HG03139 (cell line): ENCODE measurements at regions not wholly inside any gene's neighbourhood (a gene's known extent, or its start where the extent isn't known, plus 50 kb on each side); places are given as distances from the start of the nearest gene placed in this dataset.
"Not testable (repeated sequence)": the region's sequence is repeated elsewhere in the genome, so short reads cannot be mapped to it uniquely, and the experiment has no call there.

Experiments
- ATAC-seq: cut with Tn5 transposase; IDR thresholded peaks from one replicate; pipeline ENCODE4 v1.9.1; 2021; ENCODE audit not compliant: unreplicated experiment

DNA sequence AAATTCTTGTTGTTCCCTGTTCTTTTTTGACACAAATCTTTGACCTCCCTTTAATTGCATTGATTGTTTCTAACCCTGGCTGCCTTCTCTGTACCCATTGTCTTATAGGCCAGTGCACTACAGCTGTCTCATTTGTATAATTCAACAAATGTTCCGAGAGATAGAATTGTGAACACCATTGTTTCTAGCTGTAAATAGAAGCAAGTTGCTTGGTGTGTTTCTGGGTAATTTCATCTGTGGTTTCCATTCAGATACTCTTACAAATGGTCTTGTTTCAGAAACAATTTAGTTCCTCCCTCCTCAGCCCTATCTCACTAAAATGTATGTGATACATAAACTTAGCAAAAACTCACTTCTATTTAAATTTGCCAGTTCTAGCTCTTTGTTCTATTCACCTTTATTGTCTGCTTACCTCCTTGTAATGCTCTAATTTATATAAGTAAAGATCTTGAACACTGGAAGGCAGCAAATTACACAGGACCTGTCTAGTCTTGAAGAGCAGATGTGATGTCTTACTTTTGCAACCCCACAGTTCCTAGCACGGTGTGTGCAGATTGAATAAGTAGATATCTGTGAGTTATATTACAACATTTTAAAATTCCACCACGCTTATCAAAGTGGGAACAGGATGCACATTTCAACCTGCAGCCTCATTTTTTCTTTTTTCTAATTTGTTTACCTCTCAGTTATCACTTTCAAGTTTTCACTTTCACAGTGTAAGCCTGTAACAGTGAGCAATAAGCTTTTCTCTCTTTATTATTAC lies 515.6 kb upstream of the ZP4 start:
- no peak for ATAC-seq

DNA sequence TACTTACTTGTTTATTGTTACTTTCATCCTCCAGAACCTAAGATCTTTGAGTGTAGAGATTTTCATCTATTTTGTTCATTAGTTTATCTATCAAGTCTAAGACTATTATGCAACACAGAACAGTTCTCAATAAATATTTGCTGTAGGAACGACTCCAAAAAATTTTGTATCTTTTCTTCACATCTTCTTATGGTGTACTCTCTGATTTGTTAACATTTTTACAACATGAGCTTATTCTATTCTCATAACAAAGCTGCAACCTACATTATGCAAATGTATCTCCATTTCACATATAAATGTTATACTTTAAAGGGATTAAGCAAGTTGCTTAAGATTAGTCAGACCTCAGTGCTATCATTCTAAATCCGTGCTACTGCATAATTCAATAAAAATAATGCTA lies 514.2 kb upstream of the ZP4 start:
- ATAC-seq: no peak

DNA sequence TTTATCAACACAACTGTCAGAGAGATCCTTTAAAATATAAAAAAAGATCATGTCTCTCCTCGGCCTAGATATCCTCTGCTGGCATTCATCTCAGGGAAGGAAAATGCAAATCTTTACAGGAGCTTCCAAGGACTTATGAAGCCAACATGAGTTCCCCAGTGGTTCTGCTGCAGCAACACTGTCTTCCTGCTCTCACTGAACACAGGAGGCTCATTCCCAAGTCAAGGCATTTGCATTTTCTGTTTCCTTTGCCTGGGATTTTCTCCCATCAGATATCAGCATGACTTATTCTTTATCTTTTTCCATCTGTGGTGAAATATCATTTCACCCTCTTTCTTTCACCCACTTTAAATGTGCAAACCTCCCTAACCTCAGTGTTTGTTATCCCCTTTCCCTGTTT lies 513.8 kb upstream of the ZP4 start:
- ATAC-seq: no peak

DNA sequence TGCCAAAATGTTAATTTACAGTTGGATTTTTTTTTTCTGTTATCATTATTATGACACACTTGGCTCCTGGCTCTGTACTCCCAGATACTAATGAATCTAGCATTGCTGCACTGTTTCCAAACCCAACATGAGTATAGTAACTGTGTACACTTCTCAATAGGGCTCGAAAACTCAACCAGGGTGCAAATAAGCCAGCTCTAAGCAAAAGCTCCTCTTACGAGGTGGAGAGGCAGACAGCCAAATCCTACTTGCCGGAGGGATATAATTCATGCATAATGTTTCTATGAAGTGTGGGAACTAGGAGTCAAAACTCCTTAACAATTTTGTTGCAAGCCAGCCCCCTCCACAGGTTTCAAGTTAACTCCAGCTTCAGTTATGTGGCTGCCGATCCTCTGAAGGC lies 510.4 kb upstream of the ZP4 start:
- ATAC-seq: no peak

DNA sequence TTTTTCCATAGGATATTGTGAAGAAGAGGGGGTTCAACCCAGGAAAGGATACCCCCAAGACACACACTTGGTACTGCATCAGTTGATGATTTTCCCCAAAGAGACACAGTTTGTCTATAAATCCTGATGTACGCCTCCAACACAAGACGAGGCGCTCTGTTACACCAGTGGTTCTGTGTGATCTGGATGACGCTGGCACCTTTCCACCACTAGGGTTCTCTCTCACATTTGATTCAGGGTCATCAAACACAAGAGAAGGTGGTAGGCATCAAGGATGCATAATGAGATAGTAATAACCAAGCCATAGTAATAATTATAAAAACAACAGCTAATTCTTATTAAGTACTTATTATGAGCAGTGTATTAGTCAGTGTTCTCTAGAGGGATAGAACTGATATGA lies 508.8 kb upstream of the ZP4 start:
- ATAC-seq: no peak

DNA sequence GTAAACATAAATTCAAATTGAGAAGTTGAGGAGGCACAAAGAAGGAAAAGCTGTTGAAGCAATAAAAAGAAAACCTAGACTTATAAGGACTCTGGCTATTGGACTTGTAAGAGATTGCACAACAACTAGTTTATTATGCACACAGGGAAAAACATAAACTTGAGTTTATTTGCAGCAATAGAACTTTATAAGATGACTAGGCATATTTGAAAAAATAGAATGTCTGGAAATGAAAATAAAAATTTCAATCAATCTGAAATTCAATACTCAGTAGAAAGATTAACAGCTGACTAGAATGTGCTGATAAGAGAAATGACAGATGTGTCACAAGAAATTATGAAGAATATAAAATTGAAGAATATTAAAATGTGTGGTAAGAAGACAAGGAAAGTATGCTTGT lies 505.4 kb upstream of the ZP4 start:
- ATAC-seq: no peak

DNA sequence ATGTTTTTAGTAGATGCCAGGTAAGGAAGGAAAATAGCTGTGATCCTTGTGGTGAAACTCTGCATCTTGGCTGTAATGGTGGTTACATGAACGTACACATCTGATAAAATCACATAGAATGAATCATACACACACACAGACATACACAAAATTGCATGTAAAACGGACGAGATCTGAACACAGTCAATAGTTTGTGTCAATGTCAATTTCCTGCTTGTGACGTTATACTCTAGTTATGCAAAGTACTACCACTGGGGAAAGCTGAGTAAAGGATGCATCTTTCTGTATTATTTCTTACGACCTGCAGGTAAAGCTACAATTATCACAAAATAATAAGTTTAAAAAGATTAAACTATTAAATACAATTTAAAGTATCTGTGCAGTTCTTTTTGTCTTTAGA lies 493.7 kb upstream of the ZP4 start:
- no peak for ATAC-seq

DNA sequence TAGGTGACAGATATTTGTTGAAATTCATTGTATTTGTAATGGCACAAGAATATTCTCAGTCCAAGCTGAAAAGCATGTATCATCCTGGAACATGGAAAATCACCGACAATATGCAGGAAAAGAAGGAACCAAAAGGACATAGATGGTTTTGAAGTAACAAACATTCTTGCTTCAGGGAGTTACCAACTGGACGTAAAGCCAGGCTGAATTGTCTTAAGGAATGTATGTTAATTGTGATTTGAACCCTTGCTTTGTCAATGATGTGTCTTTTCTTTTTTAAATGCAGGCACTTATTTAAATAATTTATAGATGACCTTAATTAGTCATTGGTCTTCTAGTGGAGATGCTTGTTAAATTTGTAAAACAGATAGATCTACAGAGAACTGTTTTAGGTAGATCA lies 489.4 kb upstream of the ZP4 start:
- no peak for ATAC-seq

DNA sequence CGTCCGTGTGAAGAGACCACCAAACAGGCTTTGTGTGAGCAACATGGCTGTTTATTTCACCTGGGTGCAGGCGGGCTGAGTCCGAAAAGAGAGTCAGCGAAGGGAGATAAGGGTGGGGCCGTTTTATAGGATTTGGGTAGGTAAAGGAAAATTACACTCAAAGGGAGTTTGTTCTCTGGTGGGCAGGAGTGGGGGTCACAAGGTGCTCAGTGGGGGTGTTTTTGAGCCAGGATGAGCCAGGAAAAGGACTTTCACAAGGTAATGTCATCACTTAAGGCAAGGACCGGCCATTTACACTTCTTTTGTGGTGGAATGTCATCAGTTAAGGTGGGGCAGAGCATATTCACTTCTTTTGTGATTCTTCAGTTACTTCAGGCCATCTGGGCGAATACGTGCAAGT lies 488.7 kb upstream of the ZP4 start:
- not testable (repeated sequence) for ATAC-seq

DNA sequence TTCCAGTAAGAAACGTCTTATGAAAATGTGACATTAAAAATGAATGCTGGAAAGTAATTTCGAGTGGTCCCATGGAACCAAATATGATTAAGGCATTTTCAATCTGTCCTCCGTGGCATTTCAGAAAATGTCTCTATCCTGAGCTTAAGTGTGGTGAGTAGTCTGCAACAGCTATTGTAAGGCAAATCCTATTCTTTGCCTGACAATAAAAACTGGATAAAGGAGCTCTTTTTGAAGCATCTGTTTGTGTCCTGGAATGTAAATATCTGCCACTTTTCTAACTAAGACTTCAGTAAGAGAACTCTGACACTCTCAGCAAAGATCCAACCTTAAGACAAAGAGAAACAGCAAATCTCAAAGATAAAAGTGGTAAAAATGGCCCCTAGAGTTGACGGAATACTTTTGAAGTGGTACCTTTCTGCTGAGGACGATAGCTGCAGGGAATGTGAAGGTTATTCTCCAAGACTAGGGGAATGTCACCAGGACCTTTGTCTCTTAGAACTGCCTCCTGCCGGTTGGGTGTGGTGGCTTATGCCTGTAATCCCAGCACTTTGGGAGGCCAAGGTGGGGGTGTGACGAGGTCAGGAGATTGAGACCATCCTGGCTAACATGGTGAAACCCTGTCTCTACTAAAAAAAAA lies 486.7 kb upstream of the ZP4 start:
- ATAC-seq: no peak

DNA sequence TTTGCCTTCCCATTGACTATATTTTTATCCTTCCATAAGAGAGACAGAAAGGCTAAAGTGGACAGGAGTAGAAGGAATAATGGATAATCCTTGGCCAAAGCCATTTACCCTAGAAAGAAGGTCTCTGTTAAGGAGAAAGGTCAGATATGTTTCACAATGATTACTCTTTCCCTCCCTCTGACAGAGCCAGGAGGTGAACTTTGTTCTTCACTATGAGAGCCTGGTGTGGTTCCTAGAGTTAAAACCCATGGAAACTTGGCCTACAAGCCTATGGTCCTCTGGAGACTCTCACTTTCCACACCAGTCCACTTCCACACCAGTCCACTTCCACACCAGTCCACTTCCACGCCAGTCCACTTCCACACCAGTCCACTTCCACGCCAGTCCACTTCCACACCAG lies 479.9 kb upstream of the ZP4 start:
- no peak for ATAC-seq

DNA sequence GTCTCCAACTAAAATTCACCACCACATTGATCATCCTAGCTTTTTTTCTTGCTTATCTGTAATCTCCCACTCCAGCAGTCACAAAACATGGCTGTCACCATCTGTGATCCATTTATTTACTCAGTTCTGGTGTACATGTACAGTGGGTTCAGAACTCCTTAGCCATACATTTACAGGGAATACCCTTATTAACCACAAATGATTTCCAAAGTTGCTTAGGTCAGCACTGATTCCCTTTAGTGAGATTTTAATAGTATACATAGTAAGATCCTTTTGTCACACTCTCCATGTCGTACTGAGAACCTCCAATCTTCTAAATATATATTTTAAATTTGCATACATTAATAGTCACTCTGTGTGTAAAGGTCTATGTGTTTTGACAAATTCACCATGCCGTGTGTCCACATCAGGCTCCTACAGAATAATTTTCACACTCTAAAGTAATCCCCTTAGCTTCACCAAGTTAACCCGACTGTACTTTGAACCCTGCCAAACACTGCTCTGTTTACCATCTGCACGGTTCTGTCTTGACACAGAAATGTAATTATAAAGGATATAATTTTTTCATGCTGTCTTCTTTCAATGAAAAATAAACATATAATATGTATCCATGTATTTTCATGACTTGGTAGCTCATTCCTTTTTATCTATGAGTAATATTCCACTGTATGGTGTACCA lies 473.6 kb upstream of the ZP4 start:
- ATAC-seq: no peak

DNA sequence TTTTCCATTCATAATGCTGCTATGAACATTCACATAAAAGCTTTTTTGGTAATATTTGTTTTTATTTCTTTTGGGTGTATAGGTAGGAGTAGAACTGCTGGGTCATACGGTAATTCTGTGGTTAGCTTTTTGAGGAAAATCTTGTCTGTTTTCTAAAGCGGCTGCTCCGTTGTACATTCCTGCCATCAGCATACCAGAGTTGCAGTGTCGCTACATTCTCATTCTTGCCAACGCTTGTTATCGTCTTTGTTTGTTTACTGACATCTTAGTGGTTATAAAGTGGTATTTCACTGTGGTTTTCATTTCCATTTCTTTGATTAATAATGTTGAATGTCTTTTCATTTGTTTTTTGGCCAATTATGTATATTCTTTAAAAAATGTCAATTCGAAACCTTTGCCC lies 469.8 kb upstream of the ZP4 start:
- no peak for ATAC-seq

DNA sequence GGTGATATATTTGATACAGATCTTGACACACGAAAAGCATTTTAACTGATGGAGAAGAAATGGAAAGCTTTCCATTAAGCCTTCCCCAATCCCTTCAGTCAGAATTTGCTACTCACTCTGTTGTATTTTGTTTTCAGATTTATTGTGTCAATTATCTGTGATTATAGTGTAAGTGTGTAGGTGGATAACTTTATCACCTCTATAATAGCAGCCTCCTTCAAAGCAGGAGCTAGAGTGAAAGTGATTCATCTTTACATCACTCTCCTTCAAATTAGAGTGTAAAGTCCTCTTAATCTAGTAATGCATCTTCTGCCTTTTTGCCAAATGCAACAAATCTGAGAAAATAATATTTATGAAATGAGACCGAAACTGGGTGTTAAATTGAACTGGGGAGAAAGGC lies 459.7 kb upstream of the ZP4 start:
- ATAC-seq: no peak

DNA sequence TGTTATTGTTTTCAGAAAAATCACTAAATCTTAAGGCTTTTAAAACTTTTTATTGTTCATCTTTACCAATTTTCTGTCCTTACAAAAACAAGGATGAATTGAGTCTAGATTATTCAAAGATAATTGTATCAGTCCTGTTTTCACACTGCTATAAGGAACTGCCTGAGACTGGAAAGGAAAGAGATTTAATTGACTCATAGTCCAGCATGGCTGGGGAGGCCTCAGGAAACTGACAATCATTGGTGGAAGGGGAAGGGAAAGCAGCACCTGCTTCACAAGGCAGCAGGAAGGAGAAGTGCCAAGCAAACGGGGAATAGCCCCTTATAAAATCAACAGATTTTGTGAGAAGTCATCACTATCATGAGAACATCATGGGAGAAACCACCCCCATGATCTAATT lies 455.6 kb upstream of the ZP4 start:
- ATAC-seq: no peak

DNA sequence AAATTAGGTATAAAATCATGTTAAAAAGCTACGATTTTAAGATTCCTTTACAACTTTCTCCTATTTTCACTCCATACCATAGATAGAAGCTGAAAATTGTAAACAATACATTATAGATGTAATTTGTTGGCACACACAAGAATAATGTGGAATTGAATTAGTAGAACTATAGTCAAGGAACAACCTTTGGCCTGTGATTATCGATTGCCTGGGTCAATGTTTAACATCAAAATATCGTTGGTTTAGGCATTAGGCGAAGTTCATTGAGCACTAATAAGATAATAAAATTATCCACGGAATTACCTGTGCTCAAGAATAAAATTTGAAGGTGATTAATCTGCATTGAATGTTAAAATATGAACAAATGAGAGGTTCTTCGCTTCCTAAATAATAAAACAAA lies 455.1 kb upstream of the ZP4 start:
- ATAC-seq: no peak

DNA sequence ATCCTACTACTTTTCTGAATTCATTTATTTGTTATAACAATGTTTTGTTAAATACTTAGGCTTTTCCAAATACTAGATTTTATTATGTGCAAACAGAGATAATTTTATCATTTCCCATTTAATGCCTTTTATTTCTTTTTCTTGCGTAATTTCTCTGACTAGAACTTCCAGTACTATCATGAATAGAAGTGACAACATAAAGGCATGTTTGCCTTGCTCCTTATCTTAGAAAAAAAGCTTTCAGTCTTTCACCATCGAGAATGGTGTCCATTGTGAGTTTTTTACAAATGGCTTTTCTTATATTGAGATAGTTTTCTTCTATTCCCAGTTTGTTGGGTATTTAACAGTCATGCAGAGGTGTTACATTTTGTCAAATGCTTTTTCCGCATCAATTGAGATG lies 453.1 kb upstream of the ZP4 start:
- no peak for ATAC-seq

DNA sequence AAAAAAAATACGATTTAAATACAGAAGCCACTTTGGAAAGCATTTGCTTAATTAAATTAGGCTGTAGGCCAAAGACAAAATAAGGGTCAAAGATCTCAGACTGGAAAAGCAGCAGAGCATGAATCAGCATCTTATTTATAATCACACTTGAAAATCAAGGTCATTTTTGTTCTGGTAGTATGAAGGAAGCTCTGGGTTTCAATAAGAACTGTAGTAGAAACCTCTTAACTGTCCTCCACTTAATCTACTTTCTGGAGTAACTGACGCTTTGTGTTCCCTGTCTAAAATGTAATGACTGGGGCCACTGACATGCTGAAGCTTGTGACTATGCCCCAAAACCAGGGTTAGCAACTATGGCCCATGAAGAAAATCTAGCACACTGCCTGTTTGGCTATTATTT lies 450.7 kb upstream of the ZP4 start:
- no peak for ATAC-seq

DNA sequence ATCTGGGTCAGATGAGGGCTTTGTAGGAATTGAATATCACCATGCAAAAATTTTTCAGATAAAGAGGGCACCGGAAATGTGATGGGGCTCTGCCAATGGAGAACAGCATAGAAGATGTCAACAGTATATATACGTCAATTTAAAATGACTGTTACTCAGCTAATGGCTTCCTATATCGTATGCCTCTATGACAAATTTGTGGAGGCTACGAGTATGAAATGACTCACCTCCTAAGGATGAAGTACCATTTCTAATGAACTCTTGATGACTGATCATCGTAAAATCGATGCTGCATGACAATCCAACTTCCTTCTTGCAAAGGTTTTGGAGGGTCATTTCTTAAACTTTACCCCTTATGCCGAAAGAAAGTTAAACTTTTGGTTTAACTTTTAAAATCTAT lies 450.3 kb upstream of the ZP4 start:
- ATAC-seq: no peak

DNA sequence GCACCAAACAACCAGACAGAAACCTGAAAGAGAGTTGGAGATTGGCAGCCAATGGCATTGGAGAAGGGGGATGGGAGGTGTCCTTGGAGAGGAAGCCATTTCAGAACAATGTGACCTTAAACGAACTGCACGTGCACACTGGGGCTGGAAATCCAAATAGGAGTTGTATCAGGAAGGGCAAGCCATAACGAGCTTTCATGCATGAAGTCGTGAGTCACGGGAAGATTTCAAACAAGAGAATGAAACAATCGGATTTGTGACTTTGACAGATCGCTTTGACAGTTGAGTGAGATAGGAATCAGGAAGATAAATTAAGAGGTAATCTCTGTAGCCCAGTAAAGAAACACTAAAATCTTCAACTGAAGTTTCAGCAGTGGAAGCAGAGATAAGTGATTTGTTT lies 445.8 kb upstream of the ZP4 start:
- no peak for ATAC-seq

DNA sequence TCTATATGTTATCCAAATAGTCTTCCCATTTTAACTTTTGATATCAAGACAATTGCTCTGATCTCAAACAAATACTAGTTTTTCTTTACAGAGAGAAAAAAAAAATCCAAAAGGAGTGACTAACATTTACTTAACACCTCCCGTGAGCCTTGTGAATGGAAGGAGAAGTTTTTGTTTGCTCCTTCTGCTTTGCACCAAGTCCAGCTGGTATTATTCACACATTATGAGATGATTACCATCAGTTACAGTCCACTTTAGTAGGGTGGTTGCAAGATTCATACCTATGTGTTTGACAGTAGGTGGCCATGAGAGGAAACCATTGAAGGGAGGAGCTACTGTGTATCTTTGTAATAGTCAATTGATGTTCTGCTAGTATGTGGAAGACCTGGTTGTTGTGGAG lies 443.4 kb upstream of the ZP4 start:
- no peak for ATAC-seq

DNA sequence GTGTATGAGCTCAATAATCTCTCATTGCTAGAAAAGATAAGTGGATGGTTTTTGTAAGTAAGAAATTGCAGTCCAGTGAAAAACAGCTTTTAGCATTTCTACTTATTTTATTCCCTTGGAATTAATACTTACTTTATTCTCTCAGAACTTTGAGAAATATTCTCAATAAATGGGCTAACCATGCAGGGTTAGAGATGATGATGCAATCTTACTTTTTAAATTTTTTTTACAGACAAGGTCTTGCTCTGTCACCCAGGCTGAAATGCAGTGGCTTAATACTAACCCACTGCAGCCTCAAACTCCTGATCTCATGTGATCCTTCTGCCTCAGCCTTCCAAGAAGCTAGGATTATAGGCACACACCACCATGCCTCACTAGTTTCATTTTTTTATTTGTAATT lies 440.8 kb upstream of the ZP4 start:
- no peak for ATAC-seq

DNA sequence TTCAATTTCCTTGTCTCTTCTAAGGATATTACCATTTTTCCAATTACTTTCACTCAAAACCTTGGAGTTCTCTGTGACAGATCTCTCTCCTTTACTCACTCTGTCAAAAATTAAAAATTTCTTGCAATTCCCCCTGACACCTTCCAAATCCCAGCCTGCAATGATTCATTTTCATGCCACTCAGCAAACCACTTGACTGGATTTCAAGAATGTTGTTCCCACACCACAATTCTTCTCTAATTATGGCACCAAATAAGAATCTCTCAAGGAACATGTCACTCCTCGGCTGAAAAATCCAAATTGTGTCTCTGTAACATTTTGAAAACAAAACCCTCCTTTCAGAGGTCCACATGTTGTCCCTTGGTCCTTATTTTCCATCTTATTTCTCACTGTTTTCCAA lies 438.9 kb upstream of the ZP4 start:
- no peak for ATAC-seq
